IMR-90 (cell line): ENCODE measurements at regions not wholly inside any gene's neighbourhood (a gene's known extent, or its start where the extent isn't known, plus 50 kb on each side); places are given as distances from the start of the nearest gene placed in this dataset.

ENCODE experiments used
- ATAC-seq: fragments of 200-7000 bp; cut with Tn5 transposase; 2 replicates; pipeline ENCODE4 v1.9.1; 2020; ENCODE audit warnings: low read depth, mild to moderate bottlenecking, moderate library complexity
- BruUV-seq: library from RNA; stranded (reverse); fragments of 400-500 nt; replicated peaks from 2 replicates; lab custom pipeline; 2021; lab: Mats Ljungman, UMichigan
- CTCF ChIA-PET: fragments of 300-600 bp; formaldehyde crosslinking; extraction: SDS; loops from one replicate; lab custom pipeline; 2021; ENCODE audit warnings: antibody characterized with exemption; lab: Yijun Ruan, JAX
- POLR2A ChIA-PET: fragments of 300-600 bp; sonication (Branson Sonifier 250); formaldehyde crosslinking; loops from one replicate; lab custom pipeline; 2022; ENCODE audit warnings: antibody characterized with exemption; ENCODE audit not compliant: unreplicated experiment; lab: Charles Lee
- DNase-seq: peaks from one replicate; pipeline ENCODE4 v3.0.0; 2013
- H2AFZ ChIP-seq: replicated peaks from 2 replicates; pipeline ENCODE3; 2013; ENCODE audit warnings: low read length, mild to moderate bottlenecking; ENCODE audit not compliant: poor library complexity
- H2AK5ac ChIP-seq: 2 replicates; pipeline ENCODE4 v1.6.1; 2013; ENCODE audit warnings: low read depth, low read length, inconsistent platforms
- H2AK9ac ChIP-seq: replicated peaks from 2 replicates; pipeline ENCODE3; 2013; ENCODE audit warnings: mild to moderate bottlenecking, low read depth, low read length, moderate library complexity; ENCODE audit not compliant: poor library complexity
- H2BK120ac ChIP-seq: 2 replicates; pipeline ENCODE4 v1.6.1; 2013; ENCODE audit warnings: low read depth, low read length, inconsistent platforms
- H2BK15ac ChIP-seq: 3 replicates; pipeline ENCODE4 v1.6.1; 2013; ENCODE audit warnings: low read depth, low read length, inconsistent platforms
- H2BK20ac ChIP-seq: 2 replicates; pipeline ENCODE4 v1.6.1; 2013; ENCODE audit warnings: low read depth, mild to moderate bottlenecking, inconsistent platforms, low read length, moderate library complexity
- H2BK5ac ChIP-seq: 2 replicates; pipeline ENCODE4 v1.6.1; 2013; ENCODE audit warnings: mild to moderate bottlenecking, low read depth, low read length, inconsistent platforms; ENCODE audit not compliant: poor library complexity, severe bottlenecking
- H3K14ac ChIP-seq: replicated peaks from 2 replicates; pipeline ENCODE4 v1.6.1; 2013; ENCODE audit warnings: low read depth, low read length, inconsistent platforms
- H3K18ac ChIP-seq: 2 replicates; pipeline ENCODE4 v1.6.1; 2013; ENCODE audit warnings: low read depth, low read length, control low read depth
- H3K23ac ChIP-seq: 2 replicates; pipeline ENCODE4 v1.6.1; 2013; ENCODE audit warnings: low read depth, low read length, inconsistent platforms
- H3K27ac ChIP-seq: 2 replicates; pipeline ENCODE4 v1.5.1; 2013; ENCODE audit warnings: mild to moderate bottlenecking, control low read depth, low read length; ENCODE audit not compliant: insufficient read depth
- H3K27me3 ChIP-seq: 2 replicates; pipeline ENCODE4 v1.6.1; 2013; ENCODE audit warnings: low read length; ENCODE audit not compliant: control insufficient read depth, insufficient read depth
- H3K36me3 ChIP-seq: 2 replicates; pipeline ENCODE4 v1.6.1; 2013; ENCODE audit warnings: low read length, mixed read lengths; ENCODE audit not compliant: control insufficient read depth, insufficient read depth
- H3K4ac ChIP-seq: 2 replicates; pipeline ENCODE4 v1.6.1; 2013; ENCODE audit warnings: low read depth, low read length, inconsistent platforms
- H3K4me1 ChIP-seq: 2 replicates; pipeline ENCODE4 v1.6.1; 2013; ENCODE audit warnings: low read length, mixed read lengths; ENCODE audit not compliant: control insufficient read depth, insufficient read depth
- H3K4me2 ChIP-seq: 2 replicates; pipeline ENCODE4 v1.6.1; 2013; ENCODE audit warnings: low read depth, mild to moderate bottlenecking, control low read depth, low read length, moderate library complexity
- H3K4me3 ChIP-seq: 2 replicates; pipeline ENCODE4 v1.5.1; 2013; ENCODE audit warnings: low read depth, mild to moderate bottlenecking, control low read depth, low read length, moderate library complexity; ENCODE audit not compliant: insufficient read depth
- H3K56ac ChIP-seq: 2 replicates; pipeline ENCODE4 v1.6.1; 2013; ENCODE audit warnings: low read length, inconsistent platforms; ENCODE audit not compliant: insufficient read depth; ENCODE audit errors: extremely low read depth
- H3K79me1 ChIP-seq, 2 experiments: 2 replicates each; pipeline ENCODE4 v1.6.1; 2013; ENCODE audit warnings: low read length in 2 of 2, inconsistent platforms in 1 of 2, low read depth in 1 of 2
- H3K9ac ChIP-seq: 2 replicates; pipeline ENCODE4 v1.6.1; 2013; ENCODE audit warnings: low read depth, low read length, control low read depth
- H3K9me1 ChIP-seq: 2 replicates; pipeline ENCODE4 v1.6.1; 2013; ENCODE audit warnings: low read length, inconsistent platforms; ENCODE audit not compliant: insufficient read depth
- H3K9me3 ChIP-seq: 2 replicates; pipeline ENCODE4 v1.6.1; 2013; ENCODE audit warnings: low read length; ENCODE audit not compliant: control insufficient read depth, insufficient read depth
- H4K20me1 ChIP-seq: 2 replicates; pipeline ENCODE4 v1.6.1; 2013; ENCODE audit warnings: low read length, inconsistent platforms; ENCODE audit not compliant: insufficient read depth
- H4K5ac ChIP-seq: 2 replicates; pipeline ENCODE4 v1.6.1; 2013; ENCODE audit warnings: mild to moderate bottlenecking, low read depth, low read length, control low read depth
- H4K8ac ChIP-seq, 2 experiments: 2 replicates each; pipeline ENCODE4 v1.6.1; 2013; ENCODE audit warnings: low read depth in 2 of 2, low read length in 2 of 2, control low read depth in 1 of 2, inconsistent platforms in 1 of 2
- H4K91ac ChIP-seq: 2 replicates; pipeline ENCODE4 v1.6.1; 2013; ENCODE audit warnings: low read depth, low read length, inconsistent platforms; ENCODE audit not compliant: insufficient read depth
- RFX5 ChIP-seq: IDR thresholded peaks from 2 replicates; pipeline ENCODE4 v1.8.0; 2012; ENCODE audit warnings: low read depth, mild to moderate bottlenecking, low read length, moderate library complexity
- WGBS, 2 experiments: methylation state at CpG; one replicate each; pipeline versions ENCODE4 v1.1.5 to v1.1.7; 2013; ENCODE audit warnings: missing lambda C conversion rate in 2 of 2; ENCODE audit not compliant: insufficient read length in 1 of 2; ENCODE audit errors: extremely low coverage in 2 of 2; 5-methylcytosine and 5-hydroxymethylcytosine counted together
- dilution Hi-C: fragments of 300-500 bp; cut with HindIII; formaldehyde crosslinking; loops from one replicate; pipeline ENCODE4 v1.14.3; 2018; ENCODE audit warnings: low sequenced_read_pairs; ENCODE audit not compliant: unreplicated experiment
- in situ Hi-C: fragments of 300-500 bp; cut with MboI; formaldehyde crosslinking; loops from 3 replicates; pipeline ENCODE4 v1.14.3; 2019; ENCODE audit warnings: low sequenced_read_pairs, inconsistent platforms, mixed read lengths
- intact Hi-C: fragments of 100-400 bp; cut with micrococcal nuclease; formaldehyde crosslinking; loops from 2 replicates; pipeline ENCODE4 v1.10.0; 2022

GRCh38 chr3:34365771-34366170 lies 567.3 kb downstream of the PDCD6IP start:
- ATAC-seq (no peak), DNase-seq (no peak)
- Histone ChIP-seq H3K18ac (no peak overlapping the region), H3K56ac (no peak overlapping the region), H3K4me2 (no peak overlapping the region), H3K9ac (no peak overlapping the region), H4K20me1 (no peaks in the 10 kb centered on the region), H3K27ac (no peak overlapping the region), H3K4me3 (no peak overlapping the region), H3K9me1 (no peaks in the 10 kb centered on the region), H4K91ac (no peak overlapping the region), H3K79me1 (no peaks in the 10 kb centered on the region), H2BK120ac (no peak overlapping the region), H2BK20ac (no peak overlapping the region), H2AK9ac (no peak overlapping the region), H3K23ac (no peak overlapping the region), H3K9me3 (peaks cover 6% of the 10 kb centered on the region), H3K36me3 (no peaks in the 10 kb centered on the region), H2BK5ac (no peak overlapping the region), H2AK5ac (no peak overlapping the region), H2BK15ac (no peak overlapping the region), H3K27me3 (no peaks in the 10 kb centered on the region), H2AFZ (no peak overlapping the region), H3K4me1 (no peaks in the 10 kb centered on the region), H4K5ac (no peak overlapping the region), H3K4ac (no peak overlapping the region), H4K8ac (no peak overlapping the region), H3K14ac (no peak overlapping the region)
- POLR2A ChIA-PET = no interaction called here
- dilution Hi-C loops (no loop called here), in situ Hi-C loops (no loop called here), intact Hi-C loops (no loop called here)
- BruUV-seq = no TSS peak
- CTCF ChIA-PET = interaction anchor here (0.5 kb wide), 1 partner anchor 14 kb away, joined by 4 read pairs; no protein-coding TSS in a partner anchor
- WGBS, 2 experiments = no CpG with 5 or more reads among the region's 2 CpGs
- TF ChIP-seq RFX5 = no peak
